GM19372 (cell line): ENCODE measurements at regions not wholly inside any gene's neighbourhood (a gene's known extent, or its start where the extent isn't known, plus 50 kb on each side); places are given as distances from the start of the nearest gene placed in this dataset.

Source experiments
- ATAC-seq: cut with Tn5 transposase; IDR thresholded peaks from one replicate; pipeline ENCODE4 v1.9.1; 2021; ENCODE audit warnings: mild to moderate bottlenecking, low read depth, moderate library complexity; ENCODE audit not compliant: unreplicated experiment

DNA sequence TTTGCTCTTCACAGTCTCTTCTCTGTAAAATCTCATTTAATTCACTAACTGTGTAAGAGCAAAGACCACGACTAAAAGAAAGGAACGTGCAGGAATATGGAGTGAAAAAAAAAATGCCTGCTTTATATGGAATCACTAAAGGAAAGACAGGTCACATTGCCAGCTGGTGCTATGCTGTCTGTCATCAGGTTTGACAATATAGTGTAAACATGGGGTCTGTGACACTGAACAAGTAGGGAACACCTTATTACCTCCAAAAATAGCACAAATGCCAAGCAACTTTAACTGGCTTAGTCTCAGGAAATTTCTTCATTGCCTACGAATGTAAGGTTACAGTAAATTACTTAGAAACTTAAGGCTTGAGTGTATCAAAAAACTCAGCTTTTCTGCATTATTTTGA lies 364.5 kb upstream of the LINC00305 start:
- ATAC-seq, result no peak

DNA sequence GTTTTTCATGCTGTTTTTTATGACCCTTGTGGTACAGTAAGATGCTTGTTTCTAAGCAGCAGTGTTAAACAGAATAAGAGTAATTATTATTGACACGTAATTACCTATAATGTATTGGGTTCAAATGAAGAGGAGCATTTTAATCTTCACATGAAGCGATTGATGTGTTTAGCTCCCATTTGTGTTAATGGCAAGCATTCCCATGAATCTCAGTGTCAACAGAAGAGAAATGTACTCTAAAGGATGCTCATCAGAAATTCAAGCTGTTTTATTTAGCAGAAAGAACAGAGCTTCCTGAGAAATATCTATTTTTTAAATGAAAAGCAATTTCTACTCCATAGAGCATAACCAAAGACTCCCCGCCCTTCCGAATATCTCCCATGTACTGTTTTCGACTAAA lies 341.3 kb upstream of the LINC00305 start:
- ATAC-seq, result no peak

DNA sequence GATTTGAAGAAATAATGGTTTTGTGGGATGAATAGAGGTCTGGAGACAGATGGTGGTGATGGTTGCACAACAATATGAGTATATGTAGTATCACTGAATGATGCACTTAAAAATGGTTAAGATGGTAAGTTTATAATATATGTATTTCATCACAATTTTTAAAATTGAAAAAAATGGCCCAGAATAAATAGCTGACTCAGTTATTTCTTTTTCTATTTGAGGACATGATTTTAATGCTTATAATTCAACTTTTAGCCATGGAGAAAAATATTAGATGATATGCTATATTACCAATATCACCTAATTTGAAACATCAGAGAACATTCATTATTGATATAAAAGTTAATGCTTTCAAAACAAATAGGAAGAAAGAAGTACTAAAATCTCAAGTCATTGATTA lies 339.8 kb upstream of the LINC00305 start:
- no peak for ATAC-seq

DNA sequence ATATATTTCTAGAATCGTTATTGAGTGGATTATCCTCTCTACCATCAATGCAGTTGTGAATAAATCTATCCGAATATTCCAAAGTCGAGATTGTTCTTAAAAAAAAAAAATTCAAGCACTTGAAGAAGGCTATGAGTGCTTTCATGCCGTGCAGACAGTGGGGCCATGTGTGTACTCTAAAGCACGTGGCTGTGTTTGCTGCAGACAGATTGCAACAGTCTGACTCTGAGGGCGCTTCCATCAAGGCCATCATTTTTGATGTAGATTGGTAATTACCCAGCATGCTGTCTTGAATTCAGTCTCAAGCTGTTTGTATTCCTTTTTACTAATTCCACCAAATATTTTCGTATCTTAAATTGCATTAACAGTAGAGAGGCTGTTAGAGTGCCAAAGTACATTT lies 325.9 kb upstream of the LINC00305 start:
- ATAC-seq, result no peak

DNA sequence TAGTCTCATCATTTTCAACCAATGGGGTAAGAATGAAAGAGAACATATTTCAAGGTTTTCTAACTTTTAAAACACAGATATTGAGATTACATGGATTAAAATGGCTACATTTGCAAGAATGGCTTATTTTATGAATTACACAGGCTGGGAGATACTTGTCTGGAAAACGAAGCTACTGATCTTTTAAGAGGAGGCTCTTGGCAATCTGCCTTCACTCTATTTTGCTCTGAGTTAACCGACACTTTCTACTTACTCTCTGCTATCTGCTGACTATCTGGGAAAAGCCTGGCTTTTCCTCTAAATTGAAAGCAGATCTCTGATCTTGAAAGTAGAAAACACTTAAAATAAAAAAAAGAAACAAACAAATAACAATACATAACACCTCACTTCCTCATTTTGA lies 325.4 kb upstream of the LINC00305 start:
- no peak for ATAC-seq

DNA sequence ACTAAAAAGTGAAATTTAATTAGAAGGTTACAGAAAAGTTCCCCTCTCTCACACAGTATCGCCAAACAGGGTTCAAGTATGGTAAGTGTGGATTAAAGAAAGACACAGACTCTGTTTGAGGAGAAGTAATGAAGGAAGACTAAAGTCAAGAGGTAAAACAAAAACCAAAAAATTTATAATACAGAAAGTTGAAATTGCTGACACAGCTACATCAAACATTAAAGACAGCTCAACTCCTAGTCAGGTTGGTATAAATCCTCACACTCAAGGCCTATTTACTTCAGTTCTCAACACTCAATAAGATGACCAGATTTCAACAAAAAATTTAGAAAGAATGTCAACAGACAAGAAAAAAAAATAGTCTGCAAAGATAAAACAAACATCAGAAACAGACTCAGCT lies 300.5 kb upstream of the LINC00305 start:
- no peak for ATAC-seq

DNA sequence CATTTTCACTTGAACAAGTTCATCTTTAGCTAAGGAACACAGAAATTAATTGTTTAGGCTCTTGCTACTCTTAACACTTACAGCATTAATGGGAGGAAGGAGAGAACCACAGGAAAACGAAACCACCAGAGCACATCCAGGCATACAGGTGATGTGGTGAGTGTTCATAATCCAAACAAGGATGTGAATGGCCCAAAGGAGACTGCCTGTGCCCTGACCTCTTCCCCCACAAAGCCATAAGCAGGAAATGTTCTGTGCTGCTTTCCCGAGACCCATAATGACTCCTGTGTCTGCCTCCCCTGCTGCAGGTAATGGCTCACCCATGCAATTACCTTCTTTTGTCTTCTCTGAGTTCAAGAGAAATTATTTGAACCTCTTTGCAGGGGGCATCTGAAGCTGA lies 295.9 kb upstream of the LINC00305 start:
- ATAC-seq, result no peak

DNA sequence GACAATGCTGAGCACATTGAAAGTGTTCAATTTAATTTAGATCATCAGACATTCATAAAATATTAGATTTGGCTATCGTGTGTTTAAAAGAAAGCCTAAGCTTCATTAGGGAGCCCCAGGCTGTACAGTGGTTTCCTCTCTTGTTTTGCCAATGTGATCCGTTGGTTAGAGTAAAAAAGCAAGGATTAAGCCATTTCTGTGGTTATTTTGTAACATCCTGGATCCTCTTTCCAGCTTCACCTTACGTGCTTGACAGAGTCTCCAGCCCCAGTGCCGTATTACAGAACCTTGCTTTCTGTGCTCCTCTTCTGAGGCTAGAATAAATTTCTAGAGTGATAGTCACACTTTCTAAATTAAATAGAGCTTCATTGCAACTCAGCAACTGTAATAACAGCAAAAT lies 289.3 kb upstream of the LINC00305 start:
- no peak for ATAC-seq

DNA sequence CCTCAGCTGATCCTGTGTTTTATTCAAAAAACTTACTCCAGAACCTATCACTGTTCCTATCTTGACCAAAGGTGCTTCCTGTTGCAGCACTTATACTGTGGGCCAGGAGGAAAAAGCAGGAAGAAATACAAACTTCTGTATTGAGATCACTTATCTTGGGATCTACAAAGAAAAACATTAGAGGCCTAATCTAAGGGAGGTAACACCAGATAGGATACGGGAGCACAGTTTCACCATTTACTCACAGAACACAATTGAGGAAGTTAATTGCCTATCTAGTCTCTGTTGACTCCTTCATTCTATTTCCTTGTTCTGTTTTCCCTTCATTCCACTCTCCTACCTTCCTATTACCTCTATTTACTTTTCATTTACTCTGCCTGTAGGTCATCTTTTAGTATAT lies 287.2 kb upstream of the LINC00305 start:
- ATAC-seq, result no peak

DNA sequence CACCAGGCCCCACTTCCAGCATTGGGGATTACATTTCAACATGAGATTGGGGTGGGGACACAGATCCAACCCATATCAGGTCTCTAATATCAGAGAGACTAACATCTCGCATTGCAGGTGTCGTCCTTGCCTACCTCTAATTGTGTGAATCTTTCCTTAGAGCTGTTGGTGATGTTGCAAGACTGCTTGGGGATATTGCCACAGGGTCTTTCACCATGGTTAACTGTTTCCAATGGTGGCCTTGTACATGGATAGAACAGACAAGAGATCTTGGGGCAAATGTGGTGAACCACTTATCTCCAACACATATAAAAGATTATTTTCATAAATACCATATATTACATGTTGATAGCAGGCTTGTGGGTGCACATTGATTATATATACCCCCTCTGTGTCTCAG lies 270.3 kb upstream of the LINC00305 start:
- no peak for ATAC-seq

DNA sequence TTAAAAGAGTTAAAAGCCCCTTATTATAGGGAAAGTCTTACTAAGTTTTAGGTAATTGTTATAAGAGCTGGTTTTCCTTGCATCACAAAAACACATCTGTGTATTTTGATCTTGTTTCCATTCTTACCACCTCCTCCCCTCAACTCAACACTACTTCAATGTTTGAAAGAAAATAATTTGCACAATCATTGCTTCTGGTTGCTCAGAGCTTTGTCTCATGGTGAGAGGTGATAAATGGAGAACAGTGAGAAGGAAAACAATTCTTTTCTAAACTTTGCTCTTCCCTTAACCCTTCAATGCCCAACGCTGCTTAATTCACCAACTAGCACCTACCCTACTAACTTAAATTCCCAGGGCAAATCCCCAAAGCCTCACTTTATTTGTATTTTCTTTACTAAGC lies 268.1 kb upstream of the LINC00305 start:
- ATAC-seq, result no peak

DNA sequence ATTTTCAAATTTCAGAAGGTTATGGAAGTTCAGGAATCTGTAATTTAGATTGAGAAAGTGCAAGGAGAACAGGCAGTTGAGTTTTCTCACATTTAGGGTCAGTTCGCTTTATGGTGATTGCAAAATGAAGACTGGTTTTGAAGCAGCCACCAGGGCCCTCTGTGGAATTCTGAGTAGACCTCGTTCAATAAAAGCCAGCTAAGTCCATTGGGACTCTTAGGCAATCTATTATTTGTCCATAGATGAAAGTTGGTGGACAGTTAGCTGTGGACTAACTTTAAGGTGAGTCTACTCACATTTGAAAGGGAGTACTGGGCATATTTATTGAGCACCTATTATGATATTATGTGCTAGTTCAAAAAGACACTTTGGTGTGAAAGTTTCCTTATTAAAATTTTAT lies 266.3 kb upstream of the LINC00305 start:
- no peak for ATAC-seq

DNA sequence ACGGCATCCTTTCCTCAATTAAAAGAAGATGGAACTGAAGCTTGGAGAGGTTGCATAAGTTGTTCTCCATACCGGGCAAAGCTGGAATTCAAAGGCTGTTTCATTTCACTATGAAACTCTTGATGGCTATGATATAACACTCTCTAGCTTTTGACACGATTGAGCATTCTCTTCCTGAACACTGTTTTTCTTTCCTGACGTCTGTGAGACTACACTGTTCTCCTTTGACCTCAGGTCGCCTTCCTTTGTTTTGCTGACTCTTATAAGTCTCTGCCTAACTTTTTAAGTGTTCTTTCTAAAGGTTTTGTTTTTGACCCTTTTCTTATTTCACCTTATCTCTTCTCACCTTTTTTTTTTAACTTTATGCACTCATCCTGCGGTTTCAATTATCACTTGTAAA lies 261.8 kb upstream of the LINC00305 start:
- no peak for ATAC-seq

DNA sequence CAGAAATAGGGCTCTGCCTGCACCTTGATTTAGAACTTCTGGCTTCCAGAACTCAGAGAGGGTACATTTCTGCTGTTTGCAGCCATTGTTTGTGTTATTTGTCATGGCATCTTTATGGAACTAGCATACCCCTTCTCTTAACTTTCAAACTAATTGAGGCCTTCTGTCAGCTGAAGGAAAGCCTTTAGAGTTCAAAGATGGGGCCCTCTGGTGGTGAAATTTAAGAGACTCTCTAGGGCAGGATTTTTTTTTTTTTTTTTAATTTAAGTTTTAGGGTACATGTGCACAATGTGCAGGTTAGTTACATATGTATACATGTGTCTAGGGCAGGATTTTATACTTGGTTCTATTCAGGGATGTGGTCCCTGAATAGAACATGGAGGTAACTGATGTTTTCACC lies 260.6 kb upstream of the LINC00305 start:
- ATAC-seq, result no peak

DNA sequence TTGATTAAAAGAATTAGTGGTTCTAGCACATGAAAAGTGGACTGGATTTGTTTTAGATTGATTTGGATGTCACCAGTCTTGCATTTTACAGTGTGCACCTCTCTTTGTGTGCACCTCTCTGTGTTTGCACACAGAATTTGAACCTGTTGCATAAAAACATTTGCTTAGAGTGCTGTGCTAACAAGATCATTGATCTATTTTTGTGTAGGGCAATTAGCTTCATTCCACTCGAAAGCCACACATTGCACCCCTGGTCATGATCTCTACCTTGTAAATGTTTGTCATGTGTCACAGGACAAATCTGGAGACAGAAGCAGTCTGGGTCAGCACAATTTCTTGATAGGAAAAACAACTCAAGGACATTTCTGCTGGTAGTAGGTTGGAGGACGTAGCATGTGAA lies 258.7 kb upstream of the LINC00305 start:
- no peak for ATAC-seq

DNA sequence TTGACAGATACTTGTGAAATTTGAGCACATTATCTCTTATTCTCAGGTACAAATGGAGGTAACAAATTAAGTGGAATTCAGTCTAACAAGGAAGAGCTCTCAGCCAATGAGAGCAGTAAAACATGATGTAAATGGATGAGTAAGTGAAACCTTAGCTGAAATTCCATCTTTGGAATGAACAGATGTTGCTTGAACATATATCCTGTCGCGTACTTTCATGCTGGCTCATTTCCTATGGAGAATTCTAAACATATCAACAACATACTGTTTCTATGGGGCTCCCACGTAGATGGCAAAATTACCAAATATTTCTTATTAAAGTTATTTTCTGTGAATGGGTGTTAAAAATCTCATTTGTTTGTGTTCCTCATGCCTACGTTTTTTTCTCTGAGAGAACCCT lies 256.3 kb upstream of the LINC00305 start:
- ATAC-seq, result no peak

DNA sequence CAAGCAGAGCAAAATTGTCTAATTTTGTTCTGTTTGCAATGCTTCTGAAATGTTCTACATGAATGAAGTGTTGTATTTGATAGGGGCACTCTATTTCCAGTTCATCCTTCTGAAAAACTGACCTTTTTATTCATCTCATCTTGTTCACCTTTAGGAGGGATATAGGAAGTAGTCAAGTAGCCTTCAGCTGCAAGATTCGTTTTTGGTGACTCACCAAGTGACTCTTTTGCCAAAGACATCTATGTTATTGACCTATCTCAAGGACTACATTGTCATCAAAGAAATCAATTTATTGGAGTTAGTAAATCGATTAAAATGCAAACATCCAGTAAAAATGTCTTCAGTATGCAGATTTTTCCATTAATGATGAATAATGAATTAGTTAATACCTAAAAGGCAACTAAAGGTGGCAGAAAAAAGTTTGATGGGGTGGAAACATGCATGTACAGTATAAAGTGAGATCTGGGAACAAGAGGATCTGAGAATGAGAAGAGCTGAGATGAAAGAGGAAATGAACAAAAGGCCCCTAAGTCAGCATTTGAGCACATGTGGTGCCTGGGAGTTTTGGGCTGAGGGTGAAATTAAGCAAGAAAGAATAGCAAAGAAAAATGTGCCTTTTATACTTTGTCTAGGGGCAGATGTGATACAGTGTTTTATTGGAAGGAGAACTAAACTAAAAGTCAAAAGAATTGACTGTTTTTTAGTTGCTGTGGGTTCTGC lies 255.1 kb upstream of the LINC00305 start:
- peak; percentile 72 for ATAC-seq

DNA sequence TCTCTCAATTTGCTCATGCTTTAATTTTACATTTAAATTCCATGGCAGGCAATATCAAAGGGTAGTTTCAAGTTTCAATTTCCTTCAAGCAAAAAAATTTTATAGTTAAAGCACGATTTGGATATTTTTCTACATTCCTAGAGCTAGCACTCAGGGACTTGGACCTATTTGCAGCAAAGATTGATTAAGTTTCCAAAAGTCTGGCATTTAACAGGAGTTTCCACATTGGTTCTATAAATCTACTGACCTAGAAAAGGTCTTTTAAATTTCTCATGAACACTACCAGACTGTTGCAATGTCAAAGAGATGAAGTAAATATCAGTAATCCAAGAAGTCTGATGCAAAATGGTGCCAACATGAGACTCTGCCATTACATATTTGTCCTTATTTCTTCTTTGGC lies 253.7 kb upstream of the LINC00305 start:
- ATAC-seq, result no peak

DNA sequence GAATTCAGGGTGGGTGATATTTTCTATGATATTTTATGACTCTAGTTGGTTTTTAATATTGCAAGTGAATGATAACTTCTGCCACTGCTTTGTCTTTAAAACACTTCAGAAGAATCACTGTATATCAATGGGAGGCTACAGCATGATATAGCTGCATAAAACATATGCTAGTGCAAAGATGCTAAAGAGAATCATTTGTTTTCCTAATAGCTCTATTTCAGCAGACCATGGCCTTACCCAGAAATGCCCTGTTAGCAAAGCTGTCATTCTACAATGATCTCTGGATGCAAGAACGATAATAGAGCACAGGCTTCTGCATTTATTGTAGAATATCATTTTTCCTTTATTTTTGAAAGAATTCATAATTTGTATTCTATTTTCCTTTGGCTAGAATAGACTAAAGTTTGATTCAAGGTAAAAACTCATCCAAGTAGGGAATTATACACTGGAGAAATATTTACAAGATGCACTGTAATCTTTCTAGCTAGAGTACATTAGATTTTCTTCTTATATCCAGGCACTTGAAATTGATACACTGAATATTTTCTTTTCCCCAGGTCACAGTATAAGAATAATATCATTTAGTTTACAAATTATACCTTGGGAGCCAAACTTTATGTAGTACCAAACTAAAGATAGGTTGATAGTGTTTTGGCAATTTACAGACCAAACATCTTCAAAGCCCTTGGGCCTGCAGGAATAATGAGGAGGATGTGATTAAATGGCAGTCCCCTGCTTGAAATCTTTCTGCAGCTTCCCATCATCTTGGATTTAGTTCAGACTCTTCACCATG lies 252.6 kb upstream of the LINC00305 start:
- ATAC-seq, result no peak

DNA sequence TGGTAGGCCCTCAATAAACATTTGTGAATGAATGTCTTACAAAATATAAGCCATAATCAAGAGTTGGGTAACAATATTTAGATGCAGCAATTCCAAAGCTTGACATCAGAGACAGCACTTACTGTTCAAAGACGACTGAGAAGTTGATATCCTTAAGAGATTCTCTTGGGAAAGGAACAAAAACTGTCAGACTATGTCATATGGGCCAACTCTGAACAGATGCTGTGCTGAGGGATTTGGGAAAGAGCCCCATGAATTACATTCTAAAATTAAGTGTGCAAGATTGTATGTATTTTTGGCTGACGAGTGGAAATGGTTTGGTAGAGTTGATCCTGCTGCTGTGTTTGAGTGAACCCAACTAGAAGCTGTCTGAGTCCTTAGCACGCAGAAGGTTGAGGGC lies 250.7 kb upstream of the LINC00305 start:
- ATAC-seq, result no peak

DNA sequence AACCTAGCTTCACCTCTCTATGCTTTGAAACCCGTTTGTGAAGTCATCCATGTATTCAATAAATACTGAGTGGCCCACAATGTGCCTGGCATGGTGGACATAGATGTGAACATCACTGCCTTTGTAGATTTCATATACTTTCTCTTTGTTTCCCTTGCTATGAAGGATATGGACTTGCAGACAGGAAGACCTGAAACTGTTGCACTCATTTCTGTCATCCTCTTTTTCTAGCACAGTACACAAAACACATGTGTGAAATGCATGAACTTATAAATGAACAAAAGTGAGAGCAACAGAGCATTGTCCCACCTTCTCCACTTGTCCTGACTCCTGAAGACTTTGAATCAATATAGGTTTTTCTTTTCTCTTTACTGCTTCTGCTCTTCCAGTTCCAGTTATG lies 249.4 kb upstream of the LINC00305 start:
- no peak for ATAC-seq

DNA sequence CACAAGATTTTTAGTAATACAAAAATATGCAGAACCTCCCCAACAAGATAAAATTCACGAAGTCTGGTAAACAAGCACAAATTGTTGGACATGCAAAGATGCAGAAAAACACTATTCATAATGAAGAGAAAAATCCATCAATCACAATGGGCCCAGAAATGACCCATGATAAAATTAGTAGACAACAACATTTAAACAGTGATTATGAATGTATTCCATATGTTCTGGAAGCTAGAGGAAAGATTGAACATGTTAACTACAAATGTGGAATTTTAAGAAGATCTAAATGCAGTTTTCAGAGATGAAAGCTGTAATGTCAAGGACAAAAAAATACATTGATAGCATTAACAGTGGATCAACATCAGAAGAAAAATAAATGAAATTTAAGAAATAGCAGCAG lies 243.3 kb upstream of the LINC00305 start:
- no peak for ATAC-seq
